ENCODE measurements at regions not wholly inside any gene's neighbourhood (a gene's known extent, or its start where the extent isn't known, plus 50 kb on each side); places are given as distances from the start of the nearest gene placed in this dataset.

- Histone ChIP-seq H3K4me2 (ENCODE audit: control insufficient read depth, insufficient read depth) (no peak overlapping the region), H4K20me1 (ENCODE audit: control insufficient read depth, insufficient read depth) (no peaks in the 10 kb centered on the region), H2AFZ (ENCODE audit: control insufficient read depth, low read depth, low read length) (no peak overlapping the region), H3K79me2 (ENCODE audit: control insufficient read depth, insufficient read depth, low read length) (no peaks in the 10 kb centered on the region), H3K4me3 (no peak overlapping the region), H3K36me3 (ENCODE audit: control insufficient read depth in 2 of 2, insufficient read depth in 2 of 2, low read length in 1 of 2) (no peaks in the 10 kb centered on the region), H3K9me3 (replicated peaks; ENCODE audit: control insufficient read depth, insufficient read depth, low read length) (no peaks in the 10 kb centered on the region), H3K27me3 (replicated peaks in 1 of 2; ENCODE audit: control insufficient read depth in 2 of 2, insufficient read depth in 2 of 2, low read length in 1 of 2) (no peaks in the 10 kb centered on the region), H3K4me1 (ENCODE audit: control insufficient read depth, insufficient read depth, low read length) (no peaks in the 10 kb centered on the region), H3K9ac (ENCODE audit: control insufficient read depth, insufficient read depth, low read length) (no peak overlapping the region), H3K27ac (ENCODE audit: control insufficient read depth, insufficient read depth) (no peak overlapping the region)
- RAD21 ChIA-PET (ENCODE audit: unreplicated experiment), result no interaction called here
- ATAC-seq (no peak), FAIRE-seq (no peak), DNase-seq (ENCODE audit: low read depth, low spot score) (no peak)
- SMC1A ChIA-PET (ENCODE audit: uncharacterized antibody, unreplicated experiment), result no interaction called here
- BruUV-seq (replicated peaks), result no TSS peak
- POLR2A ChIA-PET, result no interaction called here
- CTCF ChIA-PET, result no interaction called here
- in situ Hi-C loops (cut with MboI), result no loop called here
- intact Hi-C loops (cut with micrococcal nuclease; ENCODE audit: unreplicated experiment), result no loop called here
- 23% methylated on average over 4 of the region's 4 CpGs for WGBS (ENCODE audit: insufficient coverage, insufficient replicate concordance, low lambda C conversion rate, missing lambda C conversion rate)
- no peak for TF ChIP-seq POLR2A (IDR thresholded peaks at IDR 0.05; ENCODE audit: low read depth, low read length)
These were observed 721.3 kb downstream of the DIAPH3 start for GRCh38 chr13:59442461-59442860.

DNA sequence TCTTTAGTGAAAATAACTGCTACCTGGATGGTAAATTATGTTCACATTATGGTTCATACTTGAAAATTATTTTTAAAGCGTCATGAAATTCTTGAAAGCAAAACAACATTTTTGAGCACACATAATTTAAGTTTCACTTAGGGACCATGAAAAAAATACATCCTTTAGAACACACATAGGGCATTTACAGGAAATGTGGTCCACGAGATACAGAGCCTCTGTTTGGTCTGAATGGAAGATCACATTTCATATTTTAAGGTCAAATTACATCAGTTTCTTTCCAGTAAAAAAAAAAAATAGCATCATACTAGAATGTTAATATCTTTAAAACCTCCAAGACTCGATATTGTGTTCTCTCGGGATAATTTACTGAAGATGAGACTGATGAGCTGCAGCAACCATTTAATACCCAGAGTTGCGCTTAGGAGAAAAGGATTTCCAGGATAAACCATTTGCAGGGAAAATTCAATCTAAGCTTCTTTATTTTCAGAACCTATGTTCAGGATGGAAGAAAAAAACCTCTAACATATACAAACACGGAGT, 720.7 kb downstream of the DIAPH3 start:
- Histone ChIP-seq H3K79me2 (ENCODE audit: control insufficient read depth, insufficient read depth, low read length) (no peaks in the 10 kb centered on the region), H4K20me1 (ENCODE audit: control insufficient read depth, insufficient read depth) (no peaks in the 10 kb centered on the region), H2AFZ (ENCODE audit: control insufficient read depth, low read depth, low read length) (no peak overlapping the region), H3K4me1 (ENCODE audit: control insufficient read depth, insufficient read depth, low read length) (no peaks in the 10 kb centered on the region), H3K4me3 (no peak overlapping the region), H3K27me3 (replicated peaks in 1 of 2; ENCODE audit: control insufficient read depth in 2 of 2, insufficient read depth in 2 of 2, low read length in 1 of 2) (no peaks in the 10 kb centered on the region), H3K4me2 (ENCODE audit: control insufficient read depth, insufficient read depth) (no peak overlapping the region), H3K27ac (ENCODE audit: control insufficient read depth, insufficient read depth) (no peak overlapping the region), H3K9ac (ENCODE audit: control insufficient read depth, insufficient read depth, low read length) (no peak overlapping the region), H3K36me3 (ENCODE audit: control insufficient read depth in 2 of 2, insufficient read depth in 2 of 2, low read length in 1 of 2) (no peaks in the 10 kb centered on the region), H3K9me3 (replicated peaks; ENCODE audit: control insufficient read depth, insufficient read depth, low read length) (no peaks in the 10 kb centered on the region)
- intact Hi-C loops (cut with micrococcal nuclease; ENCODE audit: unreplicated experiment), result no loop called here
- FAIRE-seq, result no peak
- CTCF ChIA-PET, result no interaction called here
- SMC1A ChIA-PET (ENCODE audit: uncharacterized antibody, unreplicated experiment), result no interaction called here
- no TSS peak for BruUV-seq (replicated peaks)
- no peak for ATAC-seq
- POLR2A ChIA-PET, result no interaction called here
- 23% methylated on average over 6 of the region's 6 CpGs for whole genome bisulfite sequencing (ENCODE audit: insufficient coverage, insufficient replicate concordance, low lambda C conversion rate, missing lambda C conversion rate)
- no peak for TF ChIP-seq GATAD2B (conservative IDR thresholded peaks at IDR 0.05; ENCODE audit: low read depth)
- TF ChIP-seq SIN3A (IDR thresholded peaks at IDR 0.05; ENCODE audit: low read depth, low read length), result no peak
- no peak for TF ChIP-seq NKRF (conservative IDR thresholded peaks at IDR 0.05)
- TF ChIP-seq ETV6 (conservative IDR thresholded peaks at IDR 0.05 in 1 of 2, IDR thresholded peaks at IDR 0.05 in 1 of 2; ENCODE audit: borderline replicate concordance in 1 of 2, low read depth in 1 of 2), result no peak
- TF ChIP-seq RELA (IDR thresholded peaks at IDR 0.05; ENCODE audit: borderline replicate concordance, partially characterized antibody), result no peak
- TF ChIP-seq MYC (IDR thresholded peaks at IDR 0.05; ENCODE audit: insufficient read depth, insufficient read length, insufficient replicate concordance, low read length, severe bottlenecking), result no peak
- in situ Hi-C loops (cut with MboI), result no loop called here
- DNase-seq (ENCODE audit: low read depth, low spot score), result no peak
- RAD21 ChIA-PET (ENCODE audit: unreplicated experiment), result no interaction called here
